ENCODE measurements at regions not wholly inside any gene's neighbourhood (a gene's known extent, or its start where the extent isn't known, plus 50 kb on each side); places are given as distances from the start of the nearest gene placed in this dataset.

GRCh38 chr14:42654707-42655106, 1048.0 kb downstream of the LRFN5 start:
- no peak for TF ChIP-seq POLR2AphosphoS5 (IDR thresholded peaks at IDR 0.05)
- no peak for TF ChIP-seq CTCF (IDR thresholded peaks at IDR 0.05 in 8 of 11, conservative IDR thresholded peaks at IDR 0.05 in 3 of 11)
- TF ChIP-seq POLR2A (IDR thresholded peaks at IDR 0.05): no peak

All from spleen (tissue), 7 donors.